HG03342 (cell line): ENCODE measurements at regions not wholly inside any gene's neighbourhood (a gene's known extent, or its start where the extent isn't known, plus 50 kb on each side); places are given as distances from the start of the nearest gene placed in this dataset.
A peak's percentile ranks its signal among the peaks of the same experiment; 100 is the strongest.
"Not testable (repeated sequence)": the region's sequence is repeated elsewhere in the genome, so short reads cannot be mapped to it uniquely, and the experiment has no call there.

Experiments
- ATAC-seq: cut with Tn5 transposase; IDR thresholded peaks from one replicate; pipeline ENCODE4 v1.9.1; 2021; ENCODE audit warnings: mild to moderate bottlenecking, moderate library complexity; ENCODE audit not compliant: unreplicated experiment

DNA sequence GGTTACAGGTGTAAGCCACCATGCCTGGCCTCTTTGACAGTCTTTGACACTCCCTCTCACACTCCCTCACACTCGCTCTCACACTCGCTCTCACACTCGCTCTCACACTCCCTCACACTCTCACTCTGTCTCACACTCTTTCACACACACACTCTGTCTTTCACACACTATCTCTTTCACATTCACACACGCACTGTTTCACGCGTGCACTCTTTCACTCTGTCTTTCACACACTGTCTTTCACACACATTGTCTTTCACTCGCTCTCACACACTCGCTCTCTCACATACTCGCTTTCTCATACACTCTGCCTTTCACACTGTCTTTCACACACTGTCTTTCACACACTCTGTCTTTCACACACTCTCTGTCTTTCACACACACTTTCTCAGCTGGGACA, 167.1 kb upstream of the CXCL13 start:
- ATAC-seq = no peak

DNA sequence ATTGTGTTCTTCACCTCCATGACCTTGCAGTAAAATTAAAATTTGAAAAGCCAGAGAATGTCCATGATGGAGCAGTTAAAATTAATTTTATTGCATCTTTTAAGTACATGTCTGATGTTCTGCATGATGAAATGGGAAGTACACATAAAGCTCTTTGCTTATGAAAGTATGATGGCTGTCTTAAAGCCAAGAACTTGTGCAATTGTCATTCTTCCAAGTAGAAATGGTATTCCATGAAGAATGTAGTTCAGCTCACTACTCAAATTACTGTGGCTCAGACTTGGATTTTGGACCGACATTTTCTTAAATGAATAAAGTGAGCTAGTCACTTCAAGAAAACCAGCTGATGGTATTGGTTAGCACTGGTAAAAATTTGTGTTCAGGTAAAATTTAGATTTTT, 161.7 kb upstream of the CXCL13 start:
- ATAC-seq = no peak

DNA sequence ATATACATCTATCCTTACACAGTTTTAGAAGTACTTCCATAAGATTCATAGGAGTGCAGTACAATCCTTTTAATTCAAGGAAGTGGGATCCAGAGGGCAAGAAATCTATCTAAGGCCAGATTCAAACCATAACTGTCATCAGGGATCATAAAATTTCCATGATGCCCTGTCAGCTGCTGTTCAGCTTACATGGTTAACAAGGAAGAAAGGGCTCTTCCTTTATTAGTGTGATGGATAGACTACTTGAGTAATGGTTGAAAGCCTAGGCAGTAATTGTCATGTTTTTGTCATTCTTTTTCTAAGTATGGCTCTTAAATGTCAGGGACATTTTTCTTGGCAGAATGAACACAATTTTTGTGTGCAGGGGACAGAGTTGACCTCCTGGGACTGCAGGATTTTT, 159.8 kb upstream of the CXCL13 start:
- ATAC-seq = no peak

DNA sequence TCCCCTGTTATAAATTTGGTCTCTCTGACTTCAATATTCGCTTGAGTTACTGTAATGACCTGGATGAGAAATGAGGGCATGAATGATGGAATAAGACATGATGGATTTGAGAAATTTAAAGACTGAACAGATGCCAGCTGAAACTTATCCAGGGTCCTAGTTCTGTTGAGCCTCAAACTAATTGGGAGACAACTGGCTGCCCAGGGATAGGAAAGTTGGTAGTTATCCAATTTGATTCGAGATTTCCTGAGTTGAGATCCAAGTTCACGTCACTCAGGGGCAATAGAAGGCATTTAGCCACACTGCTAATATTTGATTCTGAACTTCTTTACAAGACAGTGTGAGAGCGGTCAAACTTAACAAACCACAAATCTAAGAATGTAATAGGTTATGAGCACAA, 159.0 kb upstream of the CXCL13 start:
- ATAC-seq = no peak

DNA sequence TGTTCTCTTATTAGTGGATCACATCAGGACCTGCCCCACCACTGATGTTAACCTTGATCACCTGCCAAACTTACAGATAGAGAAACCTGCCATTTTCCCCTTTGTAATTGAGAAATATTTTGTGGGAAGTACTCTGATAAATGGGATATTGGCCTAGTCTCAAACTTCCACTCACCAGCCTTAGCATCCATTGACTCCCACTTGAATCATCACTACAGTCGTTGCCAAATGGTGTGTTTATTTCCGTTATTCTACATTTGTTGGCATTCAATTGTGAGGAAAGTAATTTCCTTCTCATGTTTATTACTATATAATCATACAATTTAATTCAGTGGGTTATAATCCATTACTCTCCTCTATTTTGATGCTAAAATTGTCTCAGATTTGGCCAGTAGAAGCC, 156.4 kb upstream of the CXCL13 start:
- ATAC-seq = no peak

DNA sequence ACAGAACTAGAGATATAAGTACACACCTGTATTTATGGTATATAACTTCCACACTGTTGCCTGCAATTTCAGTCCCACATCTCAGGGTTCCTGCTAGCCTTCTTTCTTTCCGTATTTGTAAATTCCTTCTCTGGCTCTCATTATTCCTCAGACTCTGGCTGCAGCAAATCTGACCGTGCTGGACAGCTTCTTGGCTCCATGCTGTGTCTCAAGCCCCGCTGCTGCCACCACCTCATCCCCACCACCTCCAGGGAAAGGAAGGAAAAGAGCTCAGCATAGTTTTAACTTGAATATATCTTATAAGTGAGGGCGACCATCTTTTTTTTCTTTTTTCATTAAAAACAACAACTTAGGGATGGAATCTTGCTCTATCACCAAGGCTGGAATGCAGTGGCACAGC, 155.6 kb upstream of the CXCL13 start:
- no peak for ATAC-seq

DNA sequence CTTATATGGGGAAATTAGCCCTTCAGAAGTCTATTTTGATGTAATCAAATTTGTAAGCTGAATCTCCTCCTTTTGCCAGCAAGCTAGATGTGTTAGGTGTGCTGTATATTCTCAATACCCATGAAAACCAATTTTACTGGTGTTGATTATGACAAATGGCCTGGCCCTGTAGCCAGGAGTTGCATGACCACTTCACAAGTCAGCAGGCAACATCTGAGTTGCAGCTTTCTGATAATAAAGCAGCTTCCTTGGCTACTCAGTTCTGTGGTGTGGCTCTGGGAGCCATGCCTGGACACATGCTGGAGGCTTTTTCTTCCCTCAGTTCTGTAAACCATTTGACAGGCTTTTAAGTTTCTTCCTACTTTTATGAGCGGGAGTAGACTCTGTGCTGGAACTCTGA, 154.1 kb upstream of the CXCL13 start:
- ATAC-seq = no peak

DNA sequence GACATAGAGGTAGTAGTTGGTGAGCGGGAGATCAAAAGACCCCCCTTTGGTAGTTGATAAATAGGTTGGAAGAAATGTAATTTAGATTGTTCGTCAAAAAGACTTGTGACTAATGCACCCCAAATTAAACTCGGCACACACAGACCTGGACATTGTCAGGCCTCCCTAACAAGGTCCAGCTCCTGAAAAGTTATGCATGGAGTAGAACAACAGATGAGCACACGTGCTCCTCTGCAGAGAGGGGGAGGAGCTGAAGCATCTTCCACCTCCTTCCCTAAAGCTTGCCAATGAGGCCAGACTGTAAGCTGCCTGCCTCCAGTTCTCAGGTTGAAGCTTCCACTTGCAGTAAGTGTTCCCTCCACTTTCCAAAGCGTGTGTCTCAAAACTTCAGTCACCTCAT, 153.5 kb upstream of the CXCL13 start:
- ATAC-seq = not testable (repeated sequence)

DNA sequence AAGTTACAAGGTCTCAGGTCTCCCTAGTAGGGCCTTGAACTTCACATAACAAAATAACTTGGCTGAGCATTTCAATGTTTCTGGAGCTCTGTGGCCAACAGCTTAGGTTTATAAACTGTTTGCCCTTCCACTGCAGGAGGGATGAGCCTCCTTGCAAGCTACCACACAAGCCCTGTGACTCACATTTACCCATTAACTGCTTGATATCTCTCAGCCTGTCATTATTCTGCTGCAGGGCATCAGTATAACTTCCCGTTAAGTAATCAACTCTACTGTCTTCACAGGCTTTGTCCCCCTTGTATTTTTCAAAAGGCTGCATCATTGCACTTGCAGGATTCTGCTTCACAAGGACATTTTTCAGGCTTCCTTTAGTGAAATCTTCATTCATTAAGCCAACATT, 151.7 kb upstream of the CXCL13 start:
- no peak for ATAC-seq

DNA sequence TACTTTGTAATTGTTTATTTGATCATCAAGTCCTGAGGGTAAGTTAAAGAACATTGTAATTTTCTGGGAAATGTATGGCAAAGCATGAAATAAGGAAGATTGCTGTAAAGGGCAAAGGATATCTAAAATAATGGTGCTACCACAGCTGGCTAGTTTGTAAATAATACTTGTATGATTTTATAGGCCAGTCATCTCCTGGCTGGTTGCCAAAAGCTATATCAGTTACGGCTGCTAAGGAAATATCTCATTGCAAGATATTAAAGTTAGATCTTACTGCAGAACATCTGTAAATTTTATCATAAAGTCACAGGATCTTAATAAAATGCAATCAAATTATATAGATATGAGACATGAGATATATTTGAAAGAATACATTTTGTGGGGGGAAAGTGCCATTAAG, 150.8 kb upstream of the CXCL13 start:
- ATAC-seq = no peak

DNA sequence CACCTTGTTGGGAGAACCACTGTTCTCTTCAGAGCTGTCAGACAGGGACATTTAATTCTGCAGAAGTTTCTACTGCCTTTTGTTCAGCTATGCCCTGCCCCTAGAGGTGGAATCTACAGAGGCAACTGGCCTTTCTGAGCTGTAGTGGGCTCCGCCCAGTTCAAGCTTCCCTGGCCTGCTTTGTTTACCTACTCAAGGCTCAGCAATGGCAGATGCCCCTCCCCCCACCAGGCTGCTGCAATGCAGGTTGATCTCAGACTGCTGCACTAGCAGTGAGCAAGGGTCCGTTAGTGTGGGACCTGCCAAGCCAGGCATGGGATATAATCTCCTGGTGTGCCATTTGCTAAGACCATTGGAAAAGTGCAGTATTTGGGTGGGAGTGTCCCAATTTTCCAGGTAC, 141.5 kb upstream of the CXCL13 start:
- ATAC-seq = not testable (repeated sequence)

DNA sequence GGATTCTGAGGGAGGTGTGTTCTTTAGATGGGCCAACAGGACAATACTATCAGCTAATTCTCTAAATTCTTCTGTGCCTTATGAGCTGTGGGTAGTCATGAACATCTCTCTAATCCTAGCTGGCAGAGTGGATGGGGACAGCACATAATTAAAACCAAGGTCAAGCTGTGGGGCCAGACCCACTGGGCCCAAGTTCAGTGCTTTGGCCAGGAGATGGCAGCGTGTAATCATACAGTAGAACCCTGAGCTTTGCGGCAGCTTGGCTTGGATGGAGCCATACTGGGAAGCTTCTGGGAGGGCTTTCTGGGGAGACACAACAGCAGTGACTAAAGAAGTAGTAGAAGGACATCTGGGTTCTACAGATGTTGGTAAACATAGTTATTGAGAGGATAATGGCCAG, 140.3 kb upstream of the CXCL13 start:
- no peak for ATAC-seq

DNA sequence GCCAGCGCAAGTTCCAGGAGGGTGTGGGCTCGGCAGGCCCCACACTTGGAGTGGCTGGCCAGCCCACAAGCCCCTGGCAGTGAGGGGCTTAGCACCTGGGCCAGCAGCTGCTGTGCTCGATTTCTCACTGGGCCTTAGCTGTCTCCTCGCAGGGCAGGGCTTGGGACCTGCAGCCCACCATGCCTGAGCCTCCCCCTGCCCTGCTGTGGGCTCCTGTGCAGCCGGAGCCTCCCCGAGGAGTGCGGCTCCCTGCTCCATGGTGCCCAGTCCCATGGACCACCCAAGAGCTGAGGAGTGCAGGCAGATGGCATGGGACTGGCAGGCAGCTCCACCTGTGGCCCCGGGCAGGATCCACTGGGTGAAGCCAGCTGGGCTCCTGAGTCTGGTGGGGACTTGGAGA, 139.2 kb upstream of the CXCL13 start:
- no peak for ATAC-seq

DNA sequence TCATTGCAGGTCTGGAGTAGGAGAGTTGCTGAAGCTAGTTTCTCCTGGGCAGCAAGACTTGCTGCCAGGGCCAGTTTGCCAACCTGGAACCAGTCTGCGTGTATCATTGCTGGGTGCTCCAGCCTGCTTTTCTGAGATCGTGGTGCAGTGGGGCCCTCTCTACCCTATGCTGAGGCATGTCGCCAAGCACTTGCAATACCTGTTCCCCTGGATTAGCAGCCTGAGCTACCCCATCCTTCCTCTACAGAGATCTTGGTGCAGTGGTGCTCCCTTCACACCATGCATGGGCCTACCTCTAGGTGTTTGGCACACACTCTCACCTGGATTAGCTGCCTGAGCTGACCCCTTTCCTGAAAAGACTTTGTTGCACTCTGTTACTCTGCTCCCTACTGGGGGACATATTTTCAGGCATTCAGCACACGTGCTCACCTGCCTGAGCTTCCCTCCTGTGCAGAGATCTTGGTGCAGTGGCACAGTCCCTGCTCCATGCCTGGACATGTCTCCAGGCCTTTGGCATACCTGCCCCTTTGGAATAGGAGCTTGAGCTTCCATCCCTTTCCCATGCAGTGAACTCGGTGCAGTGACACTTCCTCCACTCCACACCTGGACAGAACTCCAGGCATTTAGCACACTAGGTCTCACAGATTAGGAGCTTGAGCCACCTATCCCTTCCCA, 133.7 kb upstream of the CXCL13 start:
- ATAC-seq = no peak

DNA sequence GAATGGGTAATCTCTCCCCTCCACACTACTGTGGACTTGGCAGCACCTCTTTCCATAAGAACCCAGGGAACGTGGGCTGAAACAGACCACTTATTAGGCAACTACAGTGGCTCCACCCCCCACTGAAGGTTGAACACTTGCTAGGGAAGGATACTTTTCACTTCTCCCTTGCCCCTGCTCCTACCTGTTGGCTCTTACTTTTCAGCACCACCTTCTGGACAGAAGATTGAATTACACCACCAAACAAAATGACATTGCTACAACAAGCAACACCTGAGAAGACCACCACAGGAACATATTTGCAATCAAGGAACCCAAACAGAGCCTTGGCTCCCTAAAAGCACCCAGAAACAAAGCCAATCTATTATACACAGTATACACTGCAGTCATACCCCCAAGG, 132.1 kb upstream of the CXCL13 start:
- ATAC-seq = no peak

DNA sequence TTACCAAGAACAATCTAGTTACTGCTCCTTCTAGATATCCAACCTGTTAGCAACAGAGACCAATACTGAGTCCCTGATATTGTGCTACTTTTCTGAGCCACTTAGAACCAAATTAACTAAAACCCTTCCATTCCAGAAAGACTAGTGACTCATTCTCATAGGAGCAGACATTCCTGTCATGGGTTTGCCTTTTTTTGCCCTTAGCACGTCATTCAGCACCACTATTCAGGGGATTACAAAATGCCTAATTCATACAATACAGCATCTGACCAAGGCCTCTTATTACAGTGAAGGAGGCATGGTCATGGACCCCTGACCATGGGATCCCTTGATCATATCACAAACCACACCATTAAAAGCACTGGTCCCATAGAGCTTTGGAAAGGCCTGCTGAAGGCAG, 123.8 kb upstream of the CXCL13 start:
- no peak for ATAC-seq

DNA sequence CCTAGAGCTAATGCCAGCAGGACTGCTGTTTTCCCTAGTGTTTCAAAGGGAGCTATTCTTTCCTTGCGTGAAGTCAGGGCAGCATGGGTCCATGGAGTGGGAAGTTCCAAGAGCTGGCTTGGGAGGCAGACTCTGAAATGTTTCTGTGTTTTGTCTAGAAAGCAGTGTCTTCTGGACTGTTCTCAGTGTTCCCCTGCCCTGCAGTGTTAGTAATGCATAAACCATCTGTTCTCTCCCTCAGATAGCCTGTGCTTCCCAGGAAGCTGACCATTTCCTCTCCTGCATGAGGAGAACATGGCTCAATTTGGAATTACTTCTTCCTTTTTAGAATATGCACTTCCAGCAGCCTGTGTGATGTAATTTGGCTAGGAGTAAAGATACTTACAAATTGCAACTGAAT, 116.7 kb upstream of the CXCL13 start:
- ATAC-seq = no peak

DNA sequence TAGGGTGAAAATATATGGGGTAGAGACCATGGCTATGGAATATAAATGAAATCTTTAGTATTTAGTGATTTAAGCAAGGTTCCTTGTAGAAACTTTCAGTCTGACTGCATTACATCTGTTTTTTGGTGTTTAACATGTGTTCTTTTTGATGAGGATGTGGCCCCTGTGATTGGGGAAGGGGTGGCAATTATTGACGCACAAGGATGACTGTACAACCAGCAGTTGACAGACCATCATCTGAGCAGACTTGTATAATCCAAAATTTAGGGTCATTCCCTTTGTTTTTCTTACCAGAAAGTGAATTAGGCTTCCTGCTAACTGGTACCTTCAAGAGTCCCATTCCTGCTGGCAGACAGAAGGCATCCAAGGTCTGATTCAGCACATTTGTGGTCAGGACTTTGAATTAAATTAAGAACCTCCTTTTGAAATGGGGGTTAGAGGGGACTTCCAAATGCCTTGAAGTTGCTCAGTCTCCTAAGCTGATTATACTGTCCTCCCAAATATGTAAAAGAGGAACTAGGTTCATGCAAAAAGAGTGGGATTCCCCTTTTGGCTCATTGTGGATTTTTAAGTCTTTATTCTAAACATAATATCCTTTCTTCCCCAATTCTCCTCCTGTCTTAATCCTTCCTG, 112.4 kb upstream of the CXCL13 start:
- peak; percentile 74 for ATAC-seq

DNA sequence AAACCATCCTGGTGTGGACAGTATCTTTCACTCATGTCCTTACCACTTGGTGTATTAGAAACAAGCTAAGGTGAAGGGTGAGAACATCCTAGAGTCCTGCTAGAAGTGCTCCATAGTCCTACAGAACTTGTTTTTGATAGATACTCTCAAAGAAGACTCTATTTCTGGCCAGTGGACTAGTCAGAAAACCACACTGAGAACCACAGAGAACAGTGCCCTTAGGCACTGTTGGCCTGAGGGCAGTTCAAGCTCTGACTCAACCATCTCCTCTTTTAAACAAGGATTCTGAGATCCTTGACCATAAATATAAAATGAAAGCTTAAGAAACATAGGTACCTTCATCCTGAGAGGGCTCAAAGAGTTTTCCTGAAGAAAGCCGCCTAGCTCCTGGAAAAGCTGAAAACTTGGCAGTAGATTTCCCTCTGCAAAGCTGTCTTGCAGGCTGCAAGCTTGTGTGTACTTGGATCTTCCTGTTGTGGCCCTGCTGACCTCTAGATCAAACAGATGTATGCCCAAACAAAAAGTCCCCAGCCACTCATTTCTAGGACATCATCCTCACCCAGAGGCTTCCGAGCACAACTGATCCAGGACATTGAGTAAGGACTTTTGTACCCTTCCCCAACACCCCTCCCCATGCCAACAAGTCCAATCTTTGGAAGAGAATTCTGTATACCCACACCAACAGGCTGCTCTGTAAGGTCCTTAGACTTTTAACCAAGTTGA, 111.6 kb upstream of the CXCL13 start:
- no peak for ATAC-seq

DNA sequence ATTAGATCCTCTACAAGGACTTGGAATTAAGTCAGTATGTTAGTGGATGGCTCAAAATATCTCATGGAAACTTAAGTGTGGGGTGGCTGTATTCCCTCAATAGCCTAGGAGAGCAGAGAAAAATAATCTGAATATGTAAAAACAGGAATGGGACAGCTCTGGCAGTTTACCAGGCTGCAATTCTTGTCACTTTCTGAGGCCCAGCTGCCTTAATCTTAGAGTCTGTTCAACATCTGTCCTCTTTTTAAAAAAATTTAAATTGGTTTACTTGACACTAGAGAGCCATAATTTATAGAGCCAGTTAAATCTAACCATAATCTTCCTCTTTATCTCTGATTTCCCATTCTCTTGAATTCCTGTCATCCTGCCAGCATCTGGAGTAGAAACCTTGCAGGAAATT, 109.2 kb upstream of the CXCL13 start:
- ATAC-seq = no peak

DNA sequence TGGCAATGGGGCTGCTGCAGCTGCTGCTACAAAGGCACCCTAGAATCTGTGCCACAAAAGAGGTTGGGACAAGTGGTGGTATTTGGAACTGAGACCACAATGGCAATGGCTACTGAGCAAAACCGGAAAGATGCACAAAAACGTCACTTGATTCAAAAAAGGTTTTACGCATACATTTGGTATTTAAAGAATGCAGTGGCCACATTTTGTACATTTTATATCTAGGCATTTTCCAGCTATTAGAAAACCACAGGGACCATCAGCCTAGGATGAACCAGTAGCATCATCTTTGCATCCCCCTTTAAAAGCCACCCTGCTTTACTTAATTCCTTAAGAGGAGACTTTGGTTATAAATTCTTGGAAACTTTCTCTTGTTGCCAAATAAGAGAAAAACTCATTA, 104.8 kb upstream of the CXCL13 start:
- no peak for ATAC-seq

DNA sequence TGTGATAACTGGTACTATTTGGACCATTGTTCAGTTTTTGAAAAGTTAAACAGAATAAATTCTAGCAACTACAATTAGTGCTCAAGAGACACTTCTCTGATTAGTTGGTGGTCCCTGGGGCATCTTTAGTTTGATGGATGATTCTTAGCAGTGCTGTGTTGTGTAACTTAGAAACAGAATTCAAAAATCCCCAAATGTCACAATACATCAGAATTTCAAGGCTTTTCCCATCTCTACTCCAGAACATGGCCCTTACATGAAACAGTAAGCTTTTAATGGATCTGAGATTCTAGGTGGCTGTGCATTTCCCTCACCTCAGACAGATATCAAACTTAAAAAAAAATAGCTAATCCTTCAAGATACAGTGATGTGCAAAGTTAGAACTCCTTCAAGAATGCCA, 104.4 kb upstream of the CXCL13 start:
- no peak for ATAC-seq
